Gastroesophageal sphincter (tissue), 4 donors: ENCODE measurements at regions not wholly inside any gene's neighbourhood (a gene's known extent, or its start where the extent isn't known, plus 50 kb on each side); places are given as distances from the start of the nearest gene placed in this dataset.
A peak's percentile ranks its signal among the peaks of the same experiment; 100 is the strongest.

Experiments
- ATAC-seq: fragments of 150-250 bp; one replicate; pipeline ENCODE4 v1.9.1; 2016; ENCODE audit warnings: mild to moderate bottlenecking, moderate library complexity
- H3K27ac ChIP-seq, 4 donors: fragments of 200-600 bp; sonication (generic) in 3 of 4; 1 replicate in 3 of 4; 2 replicates in 1 of 4; pipeline ENCODE4 v1.5.1; 2016 to 2019
- H3K27me3 ChIP-seq: fragments of 200-600 bp; sonication (generic); one replicate; pipeline ENCODE4 v1.5.1; 2019
- H3K36me3 ChIP-seq, 2 donors: fragments of 200-600 bp; sonication (generic); one replicate each; pipeline ENCODE4 v1.5.1; 2019; ENCODE audit warnings: control low read depth in 1 of 2
- H3K4me1 ChIP-seq, 3 donors: fragments of 200-600 bp; sonication (generic); 1 replicate in 2 of 3; 2 replicates in 1 of 3; pipeline ENCODE4 v1.5.1; 2016 to 2019; ENCODE audit warnings: control low read depth in 2 of 3
- H3K4me3 ChIP-seq, 2 donors: fragments of 200-600 bp; sonication (generic); one replicate each; pipeline ENCODE4 v1.5.1; 2019; ENCODE audit warnings: mild to moderate bottlenecking in 1 of 2, moderate library complexity in 1 of 2
- H3K9me3 ChIP-seq, 3 donors: fragments of 200-600 bp; sonication (generic); one replicate each; pipeline ENCODE4 v1.5.1; 2017 to 2019; ENCODE audit warnings: control low read depth in 2 of 3
- CTCF ChIP-seq, 4 experiments: fragments of 200-600 bp in 2 of 4; fragments of 450-650 bp in 2 of 4; sonication (generic) in 1 of 4; IDR thresholded peaks; one replicate each; pipeline ENCODE4 v1.5.1; 2017 to 2019; ENCODE audit warnings: antibody characterized with exemption in 4 of 4, mild to moderate bottlenecking in 2 of 4, moderate library complexity in 2 of 4
- EP300 ChIP-seq: sonication (generic); formaldehyde crosslinking; IDR thresholded peaks from one replicate; pipeline ENCODE4 v1.6.1; 2017; ENCODE audit warnings: antibody characterized with exemption, mild to moderate bottlenecking
- POLR2A ChIP-seq, 2 donors: fragments of 450-650 bp; IDR thresholded peaks; one replicate each; pipeline ENCODE4 v1.6.1; 2017; ENCODE audit warnings: antibody characterized with exemption in 2 of 2, mild to moderate bottlenecking in 2 of 2, moderate library complexity in 1 of 2
- POLR2AphosphoS5 ChIP-seq: sonication (generic); formaldehyde crosslinking; IDR thresholded peaks from one replicate; pipeline ENCODE4 v1.6.1; 2017; ENCODE audit warnings: antibody characterized with exemption
- WGBS, 2 donors: methylation state at CpG; one replicate each; pipeline ENCODE4 v1.1.5; 2018; ENCODE audit warnings: low coverage in 1 of 2; 5-methylcytosine and 5-hydroxymethylcytosine counted together

GRCh38 chr14:104299993-104300761 is 161.8 kb downstream of the KIF26A start:
- Histone ChIP-seq H3K9me3 (no peaks in the 10 kb centered on the region), H3K4me3 (no peak overlapping the region), H3K27me3 (peaks cover 11% of the 10 kb centered on the region), H3K36me3 (no peaks in the 10 kb centered on the region), H3K27ac (no peak overlapping the region), H3K4me1 (no peaks in the 10 kb centered on the region)
- 53 to 82% methylated on average over 5 to 13 of the region's 28 CpGs for WGBS, 2 donors
- TF ChIP-seq CTCF (IDR thresholded peaks at IDR 0.05) (no peak), POLR2A (IDR thresholded peaks at IDR 0.05) (no peak)
- peak; percentile 18 for ATAC-seq

- Histone ChIP-seq H3K27me3 (peaks cover 26% of the 10 kb centered on the region), H3K27ac (no peak overlapping the region), H3K9me3 (no peaks in the 10 kb centered on the region), H3K4me1 (no peaks in the 10 kb centered on the region), H3K36me3 (no peaks in the 10 kb centered on the region), H3K4me3 (no peak overlapping the region)
- no peak for ATAC-seq
- TF ChIP-seq POLR2A (IDR thresholded peaks at IDR 0.05) (no peak), POLR2AphosphoS5 (no peak), CTCF (IDR thresholded peaks at IDR 0.05) (no peak), EP300 (no peak)
- WGBS, 2 donors, result 69% methylated on average over 5 of the region's 29 CpGs; no CpG with 5 or more reads in 1 of the 2 donors
Measured at GRCh38 chr14:104301731-104302460, 163.5 kb downstream of the KIF26A start.

GRCh38 chr14:104302794-104303405 is 164.5 kb downstream of the KIF26A start:
- Histone ChIP-seq H3K4me3 (no peak overlapping the region), H3K9me3 (no peaks in the 10 kb centered on the region), H3K4me1 (no peaks in the 10 kb centered on the region), H3K27me3 (peaks cover 30% of the 10 kb centered on the region), H3K36me3 (no peaks in the 10 kb centered on the region), H3K27ac (no peak overlapping the region)
- TF ChIP-seq EP300 (no peak), CTCF (IDR thresholded peaks at IDR 0.05) (no peak), POLR2A (IDR thresholded peaks at IDR 0.05) (no peak), POLR2AphosphoS5 (no peak)
- 20 to 83% methylated on average over 1 of the region's 16 CpGs for WGBS, 2 donors
- no peak for ATAC-seq

GRCh38 chr14:104303705-104304425 is 165.5 kb downstream of the KIF26A start:
- Histone ChIP-seq H3K9me3 (no peaks in the 10 kb centered on the region), H3K27ac (no peak overlapping the region), H3K4me3 (no peak overlapping the region), H3K4me1 (no peaks in the 10 kb centered on the region), H3K36me3 (no peaks in the 10 kb centered on the region), H3K27me3 (peaks cover 32% of the 10 kb centered on the region)
- no peak for ATAC-seq
- TF ChIP-seq EP300, result no peak
- TF ChIP-seq CTCF (IDR thresholded peaks at IDR 0.05), result no peak
- no peak for TF ChIP-seq POLR2A (IDR thresholded peaks at IDR 0.05)
- TF ChIP-seq POLR2AphosphoS5, result no peak
- 68 to 78% methylated on average over 7 of the region's 29 CpGs for WGBS, 2 donors
